CD4-positive, alpha-beta T cell (primary cell): ENCODE measurements at regions not wholly inside any gene's neighbourhood (a gene's known extent, or its start where the extent isn't known, plus 50 kb on each side); places are given as distances from the start of the nearest gene placed in this dataset.

Source experiments
- ATAC-seq: fragments of 200-7000 bp; cut with Tn5 transposase; one replicate; pipeline ENCODE4 v1.10.0; 2022; ENCODE audit warnings: mild to moderate bottlenecking; ENCODE audit not compliant: poor library complexity
- CTCF ChIA-PET: fragments of 350-600 bp; sonication (Branson Sonifier 250); formaldehyde crosslinking; loops from one replicate; lab custom pipeline; 2021; ENCODE audit warnings: antibody characterized with exemption, inconsistent platforms; lab: Charles Lee
- POLR2A ChIA-PET: fragments of 350-600 bp; sonication (Branson Sonifier 250); formaldehyde crosslinking; loops from one replicate; lab custom pipeline; 2021; ENCODE audit warnings: antibody characterized with exemption, inconsistent platforms; lab: Charles Lee
- DNase-seq, 14 experiments: peaks; one replicate each; pipeline ENCODE4 v3.0.0-alpha.2; 2013 to 2020; ENCODE audit warnings: mixed read lengths in 2 of 14
- H3K27ac ChIP-seq, 2 donors: one replicate each; pipeline versions ENCODE4 v1.5.1 to v1.7.0; 2013; ENCODE audit warnings: low read length in 2 of 2, low read depth in 1 of 2, mild to moderate bottlenecking in 1 of 2
- H3K27me3 ChIP-seq, 2 experiments: 1 replicate in 1 of 2; 2 replicates in 1 of 2; pipeline versions ENCODE4 v1.6.1 to v1.7.0; 2013; ENCODE audit warnings: low read length in 2 of 2, control low read depth in 1 of 2, mild to moderate bottlenecking in 1 of 2, moderate library complexity in 1 of 2; ENCODE audit not compliant: insufficient read depth in 2 of 2, control insufficient read depth in 1 of 2
- H3K36me3 ChIP-seq: one replicate; pipeline ENCODE4 v1.6.1; 2013; ENCODE audit warnings: low read length, control low read depth; ENCODE audit not compliant: insufficient read depth
- H3K4me1 ChIP-seq: one replicate; pipeline ENCODE4 v1.6.1; 2013; ENCODE audit warnings: low read length, control low read depth; ENCODE audit not compliant: insufficient read depth
- H3K4me3 ChIP-seq: one replicate; pipeline ENCODE4 v1.5.1; 2013; ENCODE audit warnings: mild to moderate bottlenecking, low read length, moderate library complexity
- H3K9me3 ChIP-seq, 2 experiments: 1 replicate in 1 of 2; 2 replicates in 1 of 2; pipeline versions ENCODE4 v1.6.1 to v1.7.0; 2013; ENCODE audit warnings: low read length in 2 of 2, mild to moderate bottlenecking in 2 of 2, control low read depth in 1 of 2, moderate library complexity in 1 of 2; ENCODE audit not compliant: control insufficient read depth in 1 of 2, insufficient read depth in 1 of 2
- H3K27ac Mint-ChIP-seq: one replicate; pipeline ENCODE4 v1.8.0; 2020; ENCODE audit warnings: mixed read lengths
- H3K27me3 Mint-ChIP-seq: one replicate; pipeline ENCODE4 v1.8.0; 2021; ENCODE audit warnings: mixed read lengths
- H3K36me3 Mint-ChIP-seq: one replicate; pipeline ENCODE4 v1.8.0; 2021; ENCODE audit warnings: low read depth, mixed read lengths
- H3K4me1 Mint-ChIP-seq: one replicate; pipeline ENCODE4 v1.8.0; 2021; ENCODE audit warnings: low read depth, mixed read lengths
- H3K4me3 Mint-ChIP-seq: one replicate; pipeline ENCODE4 v1.8.0; 2020; ENCODE audit warnings: mild to moderate bottlenecking, mixed read lengths
- H3K9me3 Mint-ChIP-seq: one replicate; pipeline ENCODE4 v1.8.0; 2020; ENCODE audit warnings: mixed read lengths
- CTCF ChIP-seq: fragments of 200-600 bp; IDR thresholded peaks from one replicate; pipeline ENCODE4 v1.8.0; 2022; ENCODE audit warnings: antibody characterized with exemption, mild to moderate bottlenecking
- intact Hi-C, 2 experiments: fragments of 100-400 bp; cut with DNase I in 1 of 2; cut with micrococcal nuclease in 1 of 2; formaldehyde crosslinking; loops; one replicate each; pipeline versions ENCODE4 v1.15.1 to v1.9.0; 2023 to 2025; cut with DNase I, micrococcal nuclease

- no peaks in the 10 kb centered on the region for H3K9me3 Mint-ChIP-seq
- Histone ChIP-seq H3K36me3 (no peaks in the 10 kb centered on the region), H3K27ac (no peak overlapping the region), H3K9me3 (no peaks in the 10 kb centered on the region), H3K4me1 (no peaks in the 10 kb centered on the region), H3K27me3 (no peaks in the 10 kb centered on the region), H3K4me3 (no peak overlapping the region)
- ChIA-PET POLR2A (no interaction called here), CTCF (no interaction called here)
- DNase-seq: no peak
- H3K4me1 Mint-ChIP-seq: no peaks in the 10 kb centered on the region
- no peak overlapping the region for H3K27ac Mint-ChIP-seq
- intact Hi-C loops: no loop called here
- H3K27me3 Mint-ChIP-seq: no peaks in the 10 kb centered on the region
- ATAC-seq: no peak
- TF ChIP-seq CTCF: no peak
- no peak overlapping the region for H3K4me3 Mint-ChIP-seq
- H3K36me3 Mint-ChIP-seq: no peaks in the 10 kb centered on the region
Observed at GRCh38 chr20:50428097-50428828, 81.9 kb upstream of the PTPN1 start.

GRCh38 chr20:50429412-50429811, 80.8 kb upstream of the PTPN1 start:
- intact Hi-C loops: no loop called here
- H3K4me3 Mint-ChIP-seq: no peak overlapping the region
- H3K4me1 ChIP-seq: no peaks in the 10 kb centered on the region
- H3K27me3 Mint-ChIP-seq: no peaks in the 10 kb centered on the region
- no peaks in the 10 kb centered on the region for H3K36me3 Mint-ChIP-seq
- H3K27ac Mint-ChIP-seq: no peak overlapping the region
- DNase-seq: no peak
- H3K27me3 ChIP-seq: no peaks in the 10 kb centered on the region
- no peaks in the 10 kb centered on the region for H3K9me3 ChIP-seq
- H3K9me3 Mint-ChIP-seq: no peaks in the 10 kb centered on the region
- ATAC-seq: no peak
- no peaks in the 10 kb centered on the region for H3K4me1 Mint-ChIP-seq
- POLR2A ChIA-PET: no interaction called here
- H3K27ac ChIP-seq: no peak overlapping the region
- TF ChIP-seq CTCF: no peak
- H3K36me3 ChIP-seq: no peaks in the 10 kb centered on the region
- no peak overlapping the region for H3K4me3 ChIP-seq
- CTCF ChIA-PET: no interaction called here

DNA sequence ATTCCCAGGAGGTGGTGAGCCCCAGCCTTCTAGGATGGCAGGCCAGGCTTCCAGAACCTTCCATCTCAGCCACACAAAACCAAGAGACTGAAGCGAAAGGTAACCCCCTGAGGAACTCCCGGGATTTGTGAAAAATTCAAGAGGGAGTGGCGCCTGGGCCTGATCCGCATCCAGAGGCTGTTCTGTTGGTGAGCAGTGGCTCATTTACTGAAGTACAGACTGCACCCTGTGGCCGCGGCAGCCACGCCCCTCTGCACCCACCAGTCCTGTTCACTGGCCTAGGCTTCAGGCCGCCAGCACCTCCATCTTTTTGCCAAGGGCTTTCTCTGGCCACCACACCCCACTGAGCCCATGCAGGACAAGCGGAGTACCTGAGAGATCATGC, 79.1 kb upstream of the PTPN1 start:
- POLR2A ChIA-PET: no interaction called here
- ATAC-seq (no peak), DNase-seq (no peak)
- Mint-ChIP-seq H3K9me3 (no peaks in the 10 kb centered on the region), H3K27ac (no peak overlapping the region), H3K4me3 (no peak overlapping the region), H3K4me1 (no peaks in the 10 kb centered on the region), H3K27me3 (no peaks in the 10 kb centered on the region), H3K36me3 (no peaks in the 10 kb centered on the region)
- Histone ChIP-seq H3K36me3 (no peaks in the 10 kb centered on the region), H3K4me3 (no peak overlapping the region), H3K4me1 (no peaks in the 10 kb centered on the region), H3K27ac (no peak overlapping the region), H3K27me3 (no peaks in the 10 kb centered on the region), H3K9me3 (peaks cover 0 to 5% of the 10 kb centered on the region in 2 experiments)
- CTCF ChIA-PET: no interaction called here
- TF ChIP-seq CTCF: no peak
- intact Hi-C loops: loop anchor here in 1 of 2 experiments (10.0 kb wide), 1 partner anchor 46 kb away; no protein-coding TSS in a partner anchor
